Caco-2 (cell line): ENCODE measurements at regions not wholly inside any gene's neighbourhood (a gene's known extent, or its start where the extent isn't known, plus 50 kb on each side); places are given as distances from the start of the nearest gene placed in this dataset.

Source experiments
- BruUV-seq: library from RNA; stranded (reverse); fragments of 400-500 nt; replicated peaks from 2 replicates; lab custom pipeline; 2021; lab: Mats Ljungman, UMichigan
- CTCF ChIA-PET: fragments of 300-600 bp; sonication (Branson Sonifier 250); formaldehyde crosslinking; loops from one replicate; lab custom pipeline; 2022; ENCODE audit warnings: antibody characterized with exemption; lab: Charles Lee
- POLR2A ChIA-PET: fragments of 300-600 bp; sonication (Branson Sonifier 250); formaldehyde crosslinking; loops from one replicate; lab custom pipeline; 2022; ENCODE audit warnings: antibody characterized with exemption; lab: Charles Lee
- DNase-seq, 2 experiments: peaks; one replicate each; pipeline versions ENCODE4 v3.0.0 to v3.0.0-alpha.2; 2020 to 2022
- H3K27me3 ChIP-seq: replicated peaks from 2 replicates; pipeline ENCODE4 v1.6.0; 2011; ENCODE audit warnings: low read length; ENCODE audit not compliant: control insufficient read depth, insufficient read depth
- H3K36me3 ChIP-seq: 2 replicates; pipeline ENCODE4 v1.5.1; 2011; ENCODE audit warnings: low read length; ENCODE audit not compliant: control insufficient read depth, insufficient read depth
- H3K4me1 ChIP-seq: fragments of 250-450 bp; sonication (Bioruptor Pico); 2 replicates; pipeline ENCODE4 v1.5.1; 2020; ENCODE audit warnings: mild to moderate bottlenecking
- H3K4me3 ChIP-seq: 2 replicates; pipeline ENCODE4 v1.5.1; 2011; ENCODE audit warnings: low read depth, mild to moderate bottlenecking, control low read depth, low read length
- H3K9me3 ChIP-seq: fragments of 250-450 bp; sonication (Bioruptor Pico); 2 replicates; pipeline ENCODE4 v1.5.1; 2020; ENCODE audit warnings: mild to moderate bottlenecking, moderate library complexity
- H3K27ac Mint-ChIP-seq: one replicate; pipeline ENCODE4 v1.8.0; 2022; ENCODE audit warnings: mixed read lengths; ENCODE audit not compliant: unreplicated experiment
- H3K27me3 Mint-ChIP-seq: one replicate; pipeline ENCODE4 v1.8.0; 2022; ENCODE audit warnings: mixed read lengths; ENCODE audit not compliant: insufficient read depth, unreplicated experiment
- H3K36me3 Mint-ChIP-seq: one replicate; pipeline ENCODE4 v1.8.0; 2022; ENCODE audit warnings: mild to moderate bottlenecking, mixed read lengths; ENCODE audit not compliant: insufficient read depth, unreplicated experiment
- H3K4me1 Mint-ChIP-seq: one replicate; pipeline ENCODE4 v1.8.0; 2022; ENCODE audit warnings: low read depth, mixed read lengths; ENCODE audit not compliant: unreplicated experiment
- H3K4me3 Mint-ChIP-seq: one replicate; pipeline ENCODE4 v1.8.0; 2022; ENCODE audit warnings: mild to moderate bottlenecking, moderate library complexity, mixed read lengths; ENCODE audit not compliant: unreplicated experiment
- H3K9me3 Mint-ChIP-seq: one replicate; pipeline ENCODE4 v1.8.0; 2022; ENCODE audit warnings: mixed read lengths; ENCODE audit not compliant: unreplicated experiment
- CTCF ChIP-seq, 2 experiments: fragments of 200-600 bp in 1 of 2; IDR thresholded peaks; 1 replicate in 1 of 2; 2 replicates in 1 of 2; pipeline versions ENCODE4 v1.5.1 to v1.8.0; 2011 to 2022; ENCODE audit warnings: antibody characterized with exemption in 1 of 2, control low read depth in 1 of 2, inconsistent platforms in 1 of 2, low read depth in 1 of 2, low read length in 1 of 2, mild to moderate bottlenecking in 1 of 2, moderate library complexity in 1 of 2; ENCODE audit not compliant: insufficient read depth in 1 of 2, severe bottlenecking in 1 of 2, unreplicated experiment in 1 of 2
- intact Hi-C: fragments of 100-400 bp; cut with micrococcal nuclease; formaldehyde crosslinking; loops from one replicate; pipeline ENCODE4 v1.10.0; 2022; ENCODE audit not compliant: unreplicated experiment

- intact Hi-C loops: no loop called here
- BruUV-seq: no TSS peak
- Mint-ChIP-seq H3K36me3 (no peaks in the 10 kb centered on the region), H3K4me1 (peaks cover 6% of the 10 kb centered on the region), H3K9me3 (no peaks in the 10 kb centered on the region), H3K27ac (no peak overlapping the region), H3K4me3 (no peak overlapping the region), H3K27me3 (no peaks in the 10 kb centered on the region)
- no peak for DNase-seq
- H3K9me3 ChIP-seq: no peaks in the 10 kb centered on the region
- H3K27me3 ChIP-seq: no peaks in the 10 kb centered on the region; the same call in 1 of the 2 replicates
- ChIA-PET CTCF (no interaction called here), POLR2A (no interaction called here)
- peaks cover 4% of the 10 kb centered on the region for H3K4me1 ChIP-seq
- H3K4me3 ChIP-seq: no peak overlapping the region
- TF ChIP-seq CTCF (IDR thresholded peaks at IDR 0.05; ENCODE audit: insufficient read depth in 1 of 2, low read depth in 1 of 2, low read length in 1 of 2, severe bottlenecking in 1 of 2, unreplicated experiment in 1 of 2): no peak
- H3K36me3 ChIP-seq: no peaks in the 10 kb centered on the region
Observed at GRCh38 chr2:66699416-66699792, 264.5 kb downstream of the MEIS1 start.

- H3K27me3 ChIP-seq: no peaks in the 10 kb centered on the region; the same call in 1 of the 2 replicates
- CTCF ChIA-PET: no interaction called here
- Mint-ChIP-seq H3K4me3 (no peak overlapping the region), H3K9me3 (no peaks in the 10 kb centered on the region), H3K4me1 (peaks cover 6% of the 10 kb centered on the region), H3K36me3 (no peaks in the 10 kb centered on the region), H3K27ac (no peak overlapping the region), H3K27me3 (no peaks in the 10 kb centered on the region)
- intact Hi-C loops: no loop called here
- BruUV-seq: no TSS peak
- peak in 1 of 2 experiments; percentile 36 for DNase-seq
- POLR2A ChIA-PET: no interaction called here
- no peak overlapping the region for H3K4me3 ChIP-seq
- H3K36me3 ChIP-seq: no peaks in the 10 kb centered on the region
- TF ChIP-seq CTCF (IDR thresholded peaks at IDR 0.05; ENCODE audit: insufficient read depth in 1 of 2, low read depth in 1 of 2, low read length in 1 of 2, severe bottlenecking in 1 of 2, unreplicated experiment in 1 of 2): no peak
- H3K9me3 ChIP-seq: no peaks in the 10 kb centered on the region
- H3K4me1 ChIP-seq: peaks cover 4% of the 10 kb centered on the region
Observed at GRCh38 chr2:66699793-66700676, 265.1 kb downstream of the MEIS1 start.

- no TSS peak for BruUV-seq
- ChIA-PET POLR2A (no interaction called here), CTCF (no interaction called here)
- Histone ChIP-seq H3K4me1 (peaks cover 4% of the 10 kb centered on the region), H3K36me3 (no peaks in the 10 kb centered on the region), H3K4me3 (no peak overlapping the region), H3K27me3 (no peaks in the 10 kb centered on the region; the same call in 1 of the 2 replicates), H3K9me3 (no peaks in the 10 kb centered on the region)
- Mint-ChIP-seq H3K4me1 (peaks cover 6% of the 10 kb centered on the region), H3K9me3 (no peaks in the 10 kb centered on the region), H3K36me3 (no peaks in the 10 kb centered on the region), H3K4me3 (no peak overlapping the region), H3K27me3 (peaks cover 2% of the 10 kb centered on the region), H3K27ac (no peak overlapping the region)
- TF ChIP-seq CTCF (IDR thresholded peaks at IDR 0.05; ENCODE audit: insufficient read depth in 1 of 2, low read depth in 1 of 2, low read length in 1 of 2, severe bottlenecking in 1 of 2, unreplicated experiment in 1 of 2): no peak
- intact Hi-C loops: no loop called here
- DNase-seq: no peak
Observed at GRCh38 chr2:66700677-66701066, 265.7 kb downstream of the MEIS1 start.
